Neural progenitor cell (in vitro differentiated cells): ENCODE measurements at regions not wholly inside any gene's neighbourhood (a gene's known extent, or its start where the extent isn't known, plus 50 kb on each side); places are given as distances from the start of the nearest gene placed in this dataset.

Source experiments
- EZH2 ChIP-seq: fragments of 200-600 bp; sonication (generic); IDR thresholded peaks from 2 replicates; pipeline ENCODE4 v1.6.1; 2017; ENCODE audit warnings: antibody characterized with exemption, mild to moderate bottlenecking, moderate library complexity
- EZH2phosphoT487 ChIP-seq: fragments of 200-600 bp; sonication (generic); IDR thresholded peaks from 2 replicates; pipeline ENCODE4 v1.6.1; 2017; ENCODE audit warnings: antibody characterized with exemption
- TF ChIP-seq, protein P1 (sequence below): fragments of 200-600 bp; sonication (generic); IDR thresholded peaks from 2 replicates; pipeline ENCODE4 v1.5.1; 2017; ENCODE audit warnings: antibody characterized with exemption, mild to moderate bottlenecking

DNA sequence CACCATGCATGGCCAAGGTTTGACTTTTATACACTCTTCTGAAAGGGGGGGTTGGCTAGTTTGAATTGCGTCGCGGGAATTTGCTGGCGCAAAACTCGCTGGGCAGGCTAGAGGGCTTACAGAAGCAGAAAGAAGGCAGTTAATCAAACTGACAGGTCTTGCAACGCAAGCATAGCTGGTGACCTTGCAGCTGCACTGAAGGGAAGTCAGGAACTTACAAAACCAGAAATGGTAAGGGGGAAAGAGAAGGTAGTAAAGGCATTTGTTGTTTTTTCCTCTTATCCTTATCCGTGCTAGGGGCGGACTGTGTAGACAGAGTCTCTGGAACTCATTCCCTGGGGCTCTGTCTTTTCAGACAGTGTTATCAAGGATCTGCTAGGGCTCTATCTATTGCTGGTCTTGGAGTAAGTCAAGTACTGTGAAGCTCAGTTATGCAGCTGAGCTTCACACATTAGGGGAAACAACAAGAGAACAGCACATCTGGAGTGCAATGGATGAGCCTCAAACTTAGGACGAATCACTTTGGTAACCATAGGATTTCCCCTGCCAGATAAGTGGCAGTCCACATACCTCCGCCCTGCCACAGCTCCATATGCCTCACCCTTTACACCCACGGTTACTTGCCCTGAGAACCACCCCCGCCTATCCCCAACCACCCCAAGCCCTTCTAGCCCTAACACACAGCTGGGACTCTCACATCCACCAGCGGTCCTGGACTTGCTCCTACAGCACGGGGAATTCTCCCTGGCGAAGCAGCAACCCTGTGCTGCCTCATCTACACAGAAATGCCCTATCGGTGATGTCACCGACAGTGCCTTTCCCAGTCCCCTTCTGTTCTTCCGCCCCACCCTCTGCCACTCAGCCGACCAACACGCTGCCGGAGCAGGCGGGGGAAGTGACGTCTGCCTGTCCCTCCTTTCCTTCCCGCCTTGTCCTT is 251.4 kb downstream of the FAM72C start:
- TF ChIP-seq, protein P1, sequence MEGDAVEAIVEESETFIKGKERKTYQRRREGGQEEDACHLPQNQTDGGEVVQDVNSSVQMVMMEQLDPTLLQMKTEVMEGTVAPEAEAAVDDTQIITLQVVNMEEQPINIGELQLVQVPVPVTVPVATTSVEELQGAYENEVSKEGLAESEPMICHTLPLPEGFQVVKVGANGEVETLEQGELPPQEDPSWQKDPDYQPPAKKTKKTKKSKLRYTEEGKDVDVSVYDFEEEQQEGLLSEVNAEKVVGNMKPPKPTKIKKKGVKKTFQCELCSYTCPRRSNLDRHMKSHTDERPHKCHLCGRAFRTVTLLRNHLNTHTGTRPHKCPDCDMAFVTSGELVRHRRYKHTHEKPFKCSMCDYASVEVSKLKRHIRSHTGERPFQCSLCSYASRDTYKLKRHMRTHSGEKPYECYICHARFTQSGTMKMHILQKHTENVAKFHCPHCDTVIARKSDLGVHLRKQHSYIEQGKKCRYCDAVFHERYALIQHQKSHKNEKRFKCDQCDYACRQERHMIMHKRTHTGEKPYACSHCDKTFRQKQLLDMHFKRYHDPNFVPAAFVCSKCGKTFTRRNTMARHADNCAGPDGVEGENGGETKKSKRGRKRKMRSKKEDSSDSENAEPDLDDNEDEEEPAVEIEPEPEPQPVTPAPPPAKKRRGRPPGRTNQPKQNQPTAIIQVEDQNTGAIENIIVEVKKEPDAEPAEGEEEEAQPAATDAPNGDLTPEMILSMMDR, result no peak
- no peak for TF ChIP-seq EZH2phosphoT487
- TF ChIP-seq EZH2, result no peak
